ENCODE measurements at regions not wholly inside any gene's neighbourhood (a gene's known extent, or its start where the extent isn't known, plus 50 kb on each side); places are given as distances from the start of the nearest gene placed in this dataset.

DNA sequence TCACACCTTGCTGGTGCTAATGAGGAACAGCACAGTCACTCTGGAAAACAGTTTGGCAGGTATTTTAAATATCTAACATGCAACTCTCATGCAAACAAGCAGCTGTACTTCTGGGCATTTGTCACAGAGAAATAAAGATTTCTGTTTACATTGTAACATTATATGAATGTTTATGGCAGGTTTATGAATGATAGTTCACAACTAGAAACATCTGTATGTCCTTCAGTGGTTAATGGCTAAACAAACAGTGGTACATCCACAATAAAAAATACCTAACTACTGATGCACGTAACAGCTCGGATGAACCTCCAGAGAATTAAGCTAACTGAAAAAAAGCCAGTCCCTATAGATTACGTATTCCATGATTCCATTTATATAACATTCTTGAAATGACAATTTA is 109.6 kb downstream of the GPR37 start:
- H2BK12ac ChIP-seq (ENCODE audit: insufficient read length, low read depth, low read length) = no peak overlapping the region
- Mint-ChIP-seq H3K9me3 (no peaks in the 10 kb centered on the region), H3K4me1 (no peaks in the 10 kb centered on the region), H3K27ac (no peak overlapping the region), H3K4me3 (no peak overlapping the region), H3K36me3 (ENCODE audit: insufficient read depth in 1 of 3, low read depth in 3 of 3) (no peaks in the 10 kb centered on the region), H3K27me3 (ENCODE audit: low read depth) (no peaks in the 10 kb centered on the region)
- no peak overlapping the region for H2AK5ac ChIP-seq (ENCODE audit: insufficient read length, low read length)
- H4K20me1 ChIP-seq (ENCODE audit: control insufficient read depth, insufficient read depth, insufficient read length) = no peaks in the 10 kb centered on the region
- H2BK15ac ChIP-seq (ENCODE audit: low read depth, low read length) = no peak overlapping the region
- H3K9ac ChIP-seq (ENCODE audit: extremely low read depth, insufficient read length, low read length) = no peak overlapping the region
- H4K8ac ChIP-seq (replicated peaks; ENCODE audit: insufficient read length, low read depth, low read length) = no peak overlapping the region
- no peak overlapping the region for H3K4ac ChIP-seq (ENCODE audit: low read depth, low read length)
- H3K56ac ChIP-seq (ENCODE audit: insufficient read length, low read depth, low read length) = no peak overlapping the region
- no peak overlapping the region for H3K27ac ChIP-seq (ENCODE audit: insufficient read length, low read depth, low read length)
- H4K5ac ChIP-seq (ENCODE audit: insufficient read length, low read depth, low read length) = no peak overlapping the region
- no peaks in the 10 kb centered on the region for H3K79me2 ChIP-seq (ENCODE audit: insufficient read depth, low read length)
- H3K23ac ChIP-seq (ENCODE audit: insufficient read length, low read depth, low read length) = no peak overlapping the region
- H3K14ac ChIP-seq (ENCODE audit: insufficient read depth, low read length) = no peak overlapping the region
- H3K9me3 ChIP-seq (ENCODE audit: control insufficient read depth, low read depth, low read length) = no peaks in the 10 kb centered on the region
- H3K4me2 ChIP-seq (ENCODE audit: insufficient read depth, insufficient read length, low read length) = no peak overlapping the region
- H4K91ac ChIP-seq (ENCODE audit: insufficient read length, low read depth, low read length) = no peak overlapping the region
- H3K79me1 ChIP-seq (ENCODE audit: insufficient read depth, low read depth, low read length, poor library complexity, severe bottlenecking) = no peaks in the 10 kb centered on the region
- H3K23me2 ChIP-seq (ENCODE audit: insufficient read length, low read depth, low read length, poor library complexity, severe bottlenecking) = no peaks in the 10 kb centered on the region
- WGBS (ENCODE audit: extremely low coverage, insufficient read length, low lambda C conversion rate) = no CpG with 5 or more reads among the region's 3 CpGs
- H2BK20ac ChIP-seq (ENCODE audit: low read depth, low read length, poor library complexity, severe bottlenecking) = no peak overlapping the region
- H2BK5ac ChIP-seq (ENCODE audit: insufficient read length, low read length) = no peak overlapping the region
- H2AFZ ChIP-seq (ENCODE audit: low read length) = no peak overlapping the region
- no peaks in the 10 kb centered on the region for H3K4me1 ChIP-seq (ENCODE audit: insufficient read depth, low read length)
- DNase-seq = no peak
- H3K27me3 ChIP-seq (ENCODE audit: insufficient read depth, low read length) = no peaks in the 10 kb centered on the region
- no peak overlapping the region for H3T11ph ChIP-seq (ENCODE audit: low read length)
- H3K18ac ChIP-seq (ENCODE audit: insufficient read length, low read depth, low read length) = no peak overlapping the region
- TF ChIP-seq, protein P1, sequence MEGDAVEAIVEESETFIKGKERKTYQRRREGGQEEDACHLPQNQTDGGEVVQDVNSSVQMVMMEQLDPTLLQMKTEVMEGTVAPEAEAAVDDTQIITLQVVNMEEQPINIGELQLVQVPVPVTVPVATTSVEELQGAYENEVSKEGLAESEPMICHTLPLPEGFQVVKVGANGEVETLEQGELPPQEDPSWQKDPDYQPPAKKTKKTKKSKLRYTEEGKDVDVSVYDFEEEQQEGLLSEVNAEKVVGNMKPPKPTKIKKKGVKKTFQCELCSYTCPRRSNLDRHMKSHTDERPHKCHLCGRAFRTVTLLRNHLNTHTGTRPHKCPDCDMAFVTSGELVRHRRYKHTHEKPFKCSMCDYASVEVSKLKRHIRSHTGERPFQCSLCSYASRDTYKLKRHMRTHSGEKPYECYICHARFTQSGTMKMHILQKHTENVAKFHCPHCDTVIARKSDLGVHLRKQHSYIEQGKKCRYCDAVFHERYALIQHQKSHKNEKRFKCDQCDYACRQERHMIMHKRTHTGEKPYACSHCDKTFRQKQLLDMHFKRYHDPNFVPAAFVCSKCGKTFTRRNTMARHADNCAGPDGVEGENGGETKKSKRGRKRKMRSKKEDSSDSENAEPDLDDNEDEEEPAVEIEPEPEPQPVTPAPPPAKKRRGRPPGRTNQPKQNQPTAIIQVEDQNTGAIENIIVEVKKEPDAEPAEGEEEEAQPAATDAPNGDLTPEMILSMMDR (conservative IDR thresholded peaks at IDR 0.05) = no peak
- H2BK120ac ChIP-seq (ENCODE audit: low read depth, low read length, poor library complexity, severe bottlenecking) = no peak overlapping the region

Measured in H9 (cell line).